GM23338 (cell line): ENCODE measurements at regions not wholly inside any gene's neighbourhood (a gene's known extent, or its start where the extent isn't known, plus 50 kb on each side); places are given as distances from the start of the nearest gene placed in this dataset.

Source experiments
- EZH2 ChIP-seq: fragments of 200-600 bp; sonication (generic); IDR thresholded peaks from one replicate; pipeline ENCODE4 v1.8.0; 2017; ENCODE audit warnings: antibody characterized with exemption, mild to moderate bottlenecking, low read depth; ENCODE audit not compliant: unreplicated experiment
- POLR2AphosphoS5 ChIP-seq: IDR thresholded peaks from 2 replicates; pipeline ENCODE4 v1.6.1; 2016; ENCODE audit warnings: antibody characterized with exemption, low read depth

- no peak for TF ChIP-seq POLR2AphosphoS5
- TF ChIP-seq EZH2, result no peak
These were observed 2619.6 kb downstream of the PCDH7 start for GRCh38 chr4:33339762-33340161.
